ENCODE measurements at regions not wholly inside any gene's neighbourhood (a gene's known extent, or its start where the extent isn't known, plus 50 kb on each side); places are given as distances from the start of the nearest gene placed in this dataset.

GRCh38 chr22:47286590-47286989 lies 524.1 kb downstream of the TBC1D22A start:
- TF ChIP-seq, protein P1, sequence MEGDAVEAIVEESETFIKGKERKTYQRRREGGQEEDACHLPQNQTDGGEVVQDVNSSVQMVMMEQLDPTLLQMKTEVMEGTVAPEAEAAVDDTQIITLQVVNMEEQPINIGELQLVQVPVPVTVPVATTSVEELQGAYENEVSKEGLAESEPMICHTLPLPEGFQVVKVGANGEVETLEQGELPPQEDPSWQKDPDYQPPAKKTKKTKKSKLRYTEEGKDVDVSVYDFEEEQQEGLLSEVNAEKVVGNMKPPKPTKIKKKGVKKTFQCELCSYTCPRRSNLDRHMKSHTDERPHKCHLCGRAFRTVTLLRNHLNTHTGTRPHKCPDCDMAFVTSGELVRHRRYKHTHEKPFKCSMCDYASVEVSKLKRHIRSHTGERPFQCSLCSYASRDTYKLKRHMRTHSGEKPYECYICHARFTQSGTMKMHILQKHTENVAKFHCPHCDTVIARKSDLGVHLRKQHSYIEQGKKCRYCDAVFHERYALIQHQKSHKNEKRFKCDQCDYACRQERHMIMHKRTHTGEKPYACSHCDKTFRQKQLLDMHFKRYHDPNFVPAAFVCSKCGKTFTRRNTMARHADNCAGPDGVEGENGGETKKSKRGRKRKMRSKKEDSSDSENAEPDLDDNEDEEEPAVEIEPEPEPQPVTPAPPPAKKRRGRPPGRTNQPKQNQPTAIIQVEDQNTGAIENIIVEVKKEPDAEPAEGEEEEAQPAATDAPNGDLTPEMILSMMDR (IDR thresholded peaks at IDR 0.05), result no peak
- TF ChIP-seq POLR2A (IDR thresholded peaks at IDR 0.05) (no peak), EP300 (IDR thresholded peaks at IDR 0.05) (no peak)
- peak in 1 of 5 donors; percentile 11 for DNase-seq
- H3K27me3 ChIP-seq, result no peaks in the 10 kb centered on the region

DNA sequence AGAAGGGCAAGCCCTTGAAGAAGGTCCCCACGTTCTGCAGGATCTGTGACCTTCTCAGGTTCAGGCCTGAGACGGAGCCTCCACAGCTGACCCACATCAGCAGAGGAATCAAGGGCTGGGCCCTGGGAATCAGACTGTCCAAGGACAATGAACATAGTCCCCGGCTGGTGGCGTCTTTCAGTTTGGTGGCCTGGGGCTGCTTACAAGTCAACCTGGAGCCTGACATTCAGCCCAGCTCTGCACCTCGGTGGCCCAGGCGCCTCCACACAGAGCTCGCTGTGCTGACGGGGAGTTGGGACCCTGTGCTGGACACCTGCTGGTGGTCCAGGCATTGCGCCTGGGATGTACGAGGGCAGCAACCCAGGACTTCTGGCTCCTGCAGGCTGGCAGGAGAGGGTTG lies 523.5 kb downstream of the TBC1D22A start:
- 87 to 90% (median 88%) methylated on average over 10 of the region's 10 CpGs for WGBS, 3 donors
- DNase-seq, result no peak

More at GRCh38 chr22:47286590-47286989, 524.1 kb downstream of the TBC1D22A start:
- H3K27ac ChIP-seq, result no peak overlapping the region
- no peak overlapping the region for H3K4me3 ChIP-seq
- H3K4me1 ChIP-seq (ENCODE audit: insufficient read depth), result no peaks in the 10 kb centered on the region
- no peaks in the 10 kb centered on the region for H3K36me3 ChIP-seq
- intact Hi-C loops (cut with DNase I), result no loop called here
- no peaks in the 10 kb centered on the region for H3K9me3 ChIP-seq
- WGBS, 3 donors, result 73 to 79% (median 77%) methylated on average over 7 of the region's 7 CpGs

GRCh38 chr22:47284822-47285221 lies 522.4 kb downstream of the TBC1D22A start:
- Histone ChIP-seq H3K9me3 (no peaks in the 10 kb centered on the region), H3K4me3 (no peak overlapping the region), H3K27me3 (no peaks in the 10 kb centered on the region), H3K4me1 (ENCODE audit: insufficient read depth) (no peaks in the 10 kb centered on the region), H3K27ac (no peak overlapping the region), H3K36me3 (no peaks in the 10 kb centered on the region)
- DNase-seq, result no peak
- TF ChIP-seq, protein P1 (IDR thresholded peaks at IDR 0.05), result no peak
- no peak for TF ChIP-seq POLR2A (IDR thresholded peaks at IDR 0.05)
- TF ChIP-seq EP300 (IDR thresholded peaks at IDR 0.05), result no peak
- intact Hi-C loops (cut with DNase I), result no loop called here
- 73 to 83% (median 74%) methylated on average over 8 of the region's 8 CpGs for WGBS, 3 donors

More for the DNA sequence above, 523.5 kb downstream of the TBC1D22A start:
- no peaks in the 10 kb centered on the region for H3K9me3 ChIP-seq
- H3K4me1 ChIP-seq (ENCODE audit: insufficient read depth), result no peaks in the 10 kb centered on the region
- H3K27me3 ChIP-seq, result no peaks in the 10 kb centered on the region
- intact Hi-C loops (cut with DNase I), result no loop called here
- TF ChIP-seq POLR2A (IDR thresholded peaks at IDR 0.05) (no peak), EP300 (IDR thresholded peaks at IDR 0.05) (no peak)
- TF ChIP-seq, protein P1 (IDR thresholded peaks at IDR 0.05), result no peak
- no peak overlapping the region for H3K27ac ChIP-seq
- H3K4me3 ChIP-seq, result no peak overlapping the region
- no peaks in the 10 kb centered on the region for H3K36me3 ChIP-seq

DNA sequence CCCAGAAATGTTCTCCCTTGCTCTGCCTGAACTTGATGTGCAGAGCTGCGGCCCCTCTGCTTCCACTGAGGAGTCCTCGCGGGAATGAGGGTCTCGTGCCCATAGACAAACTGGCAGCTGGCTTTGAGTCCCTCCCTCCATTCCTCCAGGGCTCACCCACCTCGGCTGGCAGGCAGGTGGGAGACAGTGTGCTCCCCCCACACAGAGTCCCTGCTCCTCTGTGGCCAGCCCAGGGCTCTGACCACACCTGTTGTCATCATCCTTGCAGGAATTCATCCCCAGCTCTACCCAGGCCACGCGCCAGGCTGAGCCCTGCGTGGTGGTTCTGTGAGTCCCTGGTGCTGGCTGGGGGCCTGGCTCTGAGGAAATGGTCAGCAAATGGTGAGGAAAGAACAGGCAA lies 521.9 kb downstream of the TBC1D22A start:
- H3K27ac ChIP-seq, result no peak overlapping the region
- 82 to 84% (median 83%) methylated on average over 6 to 8 of the region's 8 CpGs for WGBS, 3 donors
- DNase-seq, result no peak
- intact Hi-C loops (cut with DNase I), result no loop called here
- no peaks in the 10 kb centered on the region for H3K36me3 ChIP-seq
- TF ChIP-seq POLR2A (IDR thresholded peaks at IDR 0.05) (no peak), EP300 (IDR thresholded peaks at IDR 0.05) (no peak)
- TF ChIP-seq, protein P1 (IDR thresholded peaks at IDR 0.05), result no peak
- H3K27me3 ChIP-seq, result no peaks in the 10 kb centered on the region
- H3K9me3 ChIP-seq, result no peaks in the 10 kb centered on the region
- no peak overlapping the region for H3K4me3 ChIP-seq
- H3K4me1 ChIP-seq (ENCODE audit: insufficient read depth), result no peaks in the 10 kb centered on the region
